GM18502 (cell line): ENCODE measurements at regions not wholly inside any gene's neighbourhood (a gene's known extent, or its start where the extent isn't known, plus 50 kb on each side); places are given as distances from the start of the nearest gene placed in this dataset.

Experiments
- ATAC-seq: cut with Tn5 transposase; IDR thresholded peaks from one replicate; pipeline ENCODE4 v1.9.1; 2021; ENCODE audit warnings: mild to moderate bottlenecking; ENCODE audit not compliant: unreplicated experiment, poor library complexity

- no peak for ATAC-seq
These were observed 84.3 kb upstream of the DIO3 start for GRCh38 chr14:101476916-101477553.

GRCh38 chr14:101477648-101478047 lies 83.6 kb upstream of the DIO3 start:
- ATAC-seq = no peak

- ATAC-seq = no peak
These were observed 83.2 kb upstream of the DIO3 start for GRCh38 chr14:101478096-101478495.

- no peak for ATAC-seq
These were observed 82.4 kb upstream of the DIO3 start for GRCh38 chr14:101478796-101479410.

GRCh38 chr14:101480022-101480746 lies 81.1 kb upstream of the DIO3 start:
- ATAC-seq = no peak

DNA sequence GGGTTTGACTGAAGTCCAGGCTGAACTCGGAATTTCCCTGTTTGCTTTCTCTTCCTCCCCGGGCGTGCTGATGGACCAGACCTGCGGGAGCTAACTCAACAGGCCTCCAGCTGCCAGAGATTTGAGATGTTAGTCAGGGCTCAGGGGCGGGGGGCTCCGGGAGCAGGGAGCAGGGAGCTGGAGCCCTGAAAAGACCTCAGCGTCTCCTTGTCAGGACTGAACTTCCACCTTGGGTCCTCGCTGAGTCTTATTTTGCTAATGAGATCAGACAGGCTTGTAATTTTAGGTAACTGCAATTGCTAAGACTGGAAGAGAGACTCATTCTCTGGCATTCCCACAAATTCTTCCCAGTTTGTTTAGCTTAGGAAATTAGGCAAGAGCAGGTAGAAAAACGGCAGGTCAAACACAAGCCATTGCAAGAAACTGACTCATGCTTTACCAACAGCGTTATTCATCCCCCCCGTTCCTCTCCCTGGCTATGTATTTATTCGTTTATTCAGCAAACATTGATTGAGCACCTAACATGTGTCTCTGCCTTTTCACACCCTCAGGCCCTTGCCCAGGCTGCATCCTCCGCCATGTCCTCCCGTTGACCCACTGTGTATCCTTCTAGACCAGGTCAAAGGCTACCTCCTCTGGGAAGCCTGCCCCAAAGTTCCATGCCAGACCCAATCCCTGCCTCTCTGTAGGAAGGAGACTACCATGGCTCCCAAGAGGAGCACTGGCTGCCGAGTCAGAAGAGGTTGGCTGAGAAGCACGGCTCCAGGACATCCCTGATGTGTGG lies 80.4 kb upstream of the DIO3 start:
- no peak for ATAC-seq

GRCh38 chr14:101481557-101481956 lies 79.7 kb upstream of the DIO3 start:
- no peak for ATAC-seq

DNA sequence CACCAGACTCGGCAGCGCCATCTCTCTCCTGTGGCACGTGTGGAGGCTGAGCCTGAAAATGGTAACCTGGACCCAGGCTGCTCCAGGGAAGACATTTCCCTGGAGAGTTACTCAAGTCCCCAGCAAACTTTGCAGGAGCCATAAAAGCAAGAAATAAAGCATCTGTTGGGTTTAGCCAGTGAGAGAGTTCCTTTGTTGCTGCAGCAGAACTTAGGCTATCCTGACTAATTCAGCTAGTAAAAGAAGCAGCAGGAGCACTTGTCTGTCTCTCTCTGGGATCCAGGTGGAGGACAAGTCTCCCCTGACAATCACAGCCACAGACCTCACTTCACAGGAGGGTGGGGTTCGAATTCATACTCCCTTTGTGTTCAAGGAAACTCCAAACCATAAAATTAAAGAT lies 79.2 kb upstream of the DIO3 start:
- ATAC-seq = no peak

DNA sequence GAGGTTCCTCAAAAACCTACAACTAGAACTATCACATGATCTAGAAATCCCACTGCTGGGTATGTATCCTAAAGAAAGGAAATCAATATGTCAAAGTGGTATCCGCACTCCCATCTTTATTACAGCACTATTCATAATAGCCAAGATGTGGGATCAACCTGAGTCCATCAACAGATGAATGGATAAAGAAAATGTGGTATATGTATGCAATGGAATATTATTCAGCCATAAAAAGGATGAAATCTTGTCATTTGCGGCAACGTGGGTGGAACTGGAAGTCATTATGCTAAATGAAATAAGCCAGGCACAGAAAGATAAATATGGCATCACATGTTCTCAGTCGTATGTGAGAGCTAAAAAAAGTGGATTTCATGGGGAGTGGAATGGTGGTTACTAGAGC lies 77.5 kb upstream of the DIO3 start:
- ATAC-seq = no peak

DNA sequence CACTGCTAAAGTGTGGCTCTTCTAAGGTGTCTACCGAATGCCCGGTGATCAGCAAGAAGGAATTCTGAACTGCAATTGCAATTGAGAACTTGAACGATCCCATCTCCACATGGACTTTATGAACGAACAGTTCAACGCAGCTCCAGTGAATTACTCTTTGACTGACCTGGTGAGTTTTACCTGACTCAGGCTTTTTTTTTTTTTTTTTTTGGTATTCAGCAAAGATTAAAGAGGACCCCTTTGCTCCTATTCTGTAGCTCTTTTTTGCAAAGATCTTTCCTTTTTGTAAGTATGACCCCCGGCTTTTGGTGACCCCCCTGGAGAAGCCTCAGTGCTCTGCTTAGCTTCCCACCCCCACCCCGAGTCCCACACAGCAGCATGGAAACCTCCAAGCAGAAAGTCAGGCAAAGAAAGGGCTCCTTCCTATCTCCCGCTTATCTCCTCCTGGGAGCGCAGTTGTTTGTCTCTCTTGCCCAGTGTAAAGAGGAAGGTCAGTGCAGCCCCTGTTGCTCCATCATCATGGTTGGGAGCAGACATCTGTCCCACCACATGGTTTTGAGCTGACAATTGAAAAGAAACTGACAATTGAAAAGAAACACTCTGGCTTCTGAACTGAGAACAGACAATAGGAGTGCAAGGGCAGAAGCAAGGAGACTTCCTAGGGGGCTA lies 72.1 kb upstream of the DIO3 start:
- ATAC-seq = no peak

DNA sequence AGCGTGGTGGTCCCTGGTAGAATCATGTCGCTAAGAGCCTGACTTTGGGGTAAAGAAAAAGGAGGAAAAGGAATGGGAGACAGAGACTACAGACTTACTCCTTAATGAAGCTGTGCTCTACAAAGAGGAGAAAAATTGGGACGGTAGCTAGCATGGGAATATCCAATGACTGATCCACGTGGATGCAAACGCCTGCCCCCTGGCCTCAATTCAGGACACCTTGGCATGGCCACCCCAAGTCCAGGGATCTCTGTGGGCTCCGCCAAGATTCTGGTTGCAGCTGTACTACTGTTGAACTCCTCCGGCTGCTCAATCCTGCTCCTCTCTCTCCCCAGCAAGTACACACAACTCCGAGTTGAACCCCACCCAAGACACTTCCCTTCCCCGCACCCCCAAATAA lies 70.5 kb upstream of the DIO3 start:
- no peak for ATAC-seq

DNA sequence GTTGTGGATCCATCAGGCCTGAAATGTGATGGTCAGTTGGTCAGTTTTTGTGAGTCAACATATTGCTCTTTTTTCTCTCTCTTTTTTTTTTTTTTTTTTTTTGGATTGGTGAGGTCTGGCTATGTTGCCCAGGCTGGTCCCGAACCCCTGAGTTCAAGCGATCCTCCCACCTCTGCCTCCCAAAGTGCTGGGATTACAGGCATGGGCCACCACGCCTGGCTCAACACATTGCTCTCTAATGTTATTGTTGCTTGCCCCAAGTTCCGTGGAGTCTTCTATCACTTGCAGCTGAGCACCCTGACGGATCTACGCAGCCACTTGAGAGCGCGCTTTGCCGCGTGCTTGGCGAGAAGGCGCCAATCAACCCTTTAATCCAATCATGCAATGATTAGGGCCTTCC lies 69.5 kb upstream of the DIO3 start:
- ATAC-seq = no peak

GRCh38 chr14:101492716-101493115 lies 68.6 kb upstream of the DIO3 start:
- no peak for ATAC-seq

- ATAC-seq = no peak
These were observed 66.5 kb upstream of the DIO3 start for GRCh38 chr14:101494826-101495225.

DNA sequence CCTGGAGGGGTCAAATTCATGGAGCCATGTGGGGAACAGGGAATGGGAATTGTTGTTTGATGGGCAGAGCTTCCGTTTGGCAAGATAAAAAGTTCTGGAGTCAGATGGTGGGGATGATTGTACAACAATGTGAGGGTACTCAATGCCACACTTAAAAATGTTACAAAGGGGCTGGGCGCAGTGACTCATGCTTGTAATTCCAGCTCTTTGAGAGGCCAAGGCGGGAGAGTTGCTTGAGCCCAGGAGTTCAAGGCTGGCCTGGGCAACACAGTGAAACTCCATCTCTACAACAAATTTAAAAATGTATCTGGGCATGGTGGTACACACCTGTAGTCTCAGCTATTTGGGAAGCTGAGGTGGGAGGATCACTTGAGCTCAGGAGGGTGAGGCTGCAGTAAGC lies 66.0 kb upstream of the DIO3 start:
- no peak for ATAC-seq

GRCh38 chr14:101495827-101496775 lies 65.2 kb upstream of the DIO3 start:
- ATAC-seq = no peak

DNA sequence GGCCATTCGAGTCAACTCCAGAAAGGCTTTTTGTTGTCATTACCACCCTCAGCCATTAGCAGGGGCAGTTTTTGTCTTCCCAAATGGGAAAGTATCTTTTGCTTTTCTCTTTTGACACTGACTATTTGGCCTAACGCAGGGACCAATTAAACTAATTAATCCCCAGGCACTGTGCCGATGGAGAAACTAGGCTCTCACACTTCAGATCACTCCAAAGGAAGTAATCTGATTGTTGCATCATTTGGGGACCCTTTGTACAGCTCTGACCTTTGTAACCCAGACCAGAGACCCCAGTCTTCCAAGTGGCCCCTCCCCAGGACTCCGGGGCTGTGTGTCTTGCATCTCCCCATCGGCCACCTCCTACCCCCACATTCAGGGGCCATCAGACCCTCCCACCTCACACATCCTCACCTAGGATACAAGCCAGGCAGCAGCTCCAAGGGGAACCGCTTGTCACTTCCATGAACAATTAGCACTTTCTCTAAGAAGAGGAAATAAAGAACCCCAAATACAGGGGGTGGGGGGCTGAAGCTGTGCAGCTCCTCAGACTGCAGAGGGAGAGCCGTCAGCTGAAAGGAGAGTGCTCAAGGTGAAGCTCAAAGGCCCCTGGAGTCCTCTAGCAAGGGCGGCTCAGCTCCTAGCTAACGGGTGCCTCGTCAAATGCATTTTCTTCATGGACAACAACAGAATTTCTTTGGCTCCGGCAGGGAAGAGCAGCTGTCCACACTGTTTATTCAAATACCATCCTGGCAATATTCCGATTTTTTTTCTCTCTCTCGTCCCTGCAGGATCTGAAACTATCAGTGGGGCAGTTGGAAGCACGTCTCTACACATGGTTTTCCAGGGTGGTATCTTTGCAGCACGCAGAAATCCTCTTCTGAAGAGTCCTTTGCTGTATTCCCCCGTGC lies 64.3 kb upstream of the DIO3 start:
- no peak for ATAC-seq
